ENCODE measurements at regions not wholly inside any gene's neighbourhood (a gene's known extent, or its start where the extent isn't known, plus 50 kb on each side); places are given as distances from the start of the nearest gene placed in this dataset.

GRCh38 chr17:33352526-33352925 lies 59.4 kb upstream of the ASIC2 start:
- no peak for TF ChIP-seq CTCF (conservative IDR thresholded peaks at IDR 0.05)
- Mint-ChIP-seq H3K9me3 (no peaks in the 10 kb centered on the region), H3K4me3 (no peak overlapping the region), H3K27ac (no peak overlapping the region), H3K27me3 (peaks cover 44% of the 10 kb centered on the region), H3K36me3 (no peaks in the 10 kb centered on the region), H3K4me1 (ENCODE audit: unreplicated experiment) (no peaks in the 10 kb centered on the region)
- DNase-seq (ENCODE audit: extremely low spot score, unreplicated experiment): no peak

- no peak overlapping the region for H3K4me3 Mint-ChIP-seq
- H3K27ac Mint-ChIP-seq: no peak overlapping the region
- no peaks in the 10 kb centered on the region for H3K9me3 Mint-ChIP-seq
- no peaks in the 10 kb centered on the region for H3K36me3 Mint-ChIP-seq
- DNase-seq (ENCODE audit: extremely low spot score, unreplicated experiment): no peak
- H3K4me1 Mint-ChIP-seq (ENCODE audit: unreplicated experiment): no peaks in the 10 kb centered on the region
- peaks cover 65% of the 10 kb centered on the region for H3K27me3 Mint-ChIP-seq
- TF ChIP-seq CTCF (conservative IDR thresholded peaks at IDR 0.05): no peak
Measured at GRCh38 chr17:33356266-33356665, 63.2 kb upstream of the ASIC2 start.

- no peaks in the 10 kb centered on the region for H3K9me3 Mint-ChIP-seq
- peaks cover 58% of the 10 kb centered on the region for H3K27me3 Mint-ChIP-seq
- TF ChIP-seq CTCF (conservative IDR thresholded peaks at IDR 0.05): no peak
- H3K36me3 Mint-ChIP-seq: no peaks in the 10 kb centered on the region
- no peak overlapping the region for H3K27ac Mint-ChIP-seq
- peaks cover 5% of the 10 kb centered on the region for H3K4me1 Mint-ChIP-seq (ENCODE audit: unreplicated experiment)
- no peak for DNase-seq (ENCODE audit: extremely low spot score, unreplicated experiment)
- no peak overlapping the region for H3K4me3 Mint-ChIP-seq
Measured at GRCh38 chr17:33363475-33363874, 70.4 kb upstream of the ASIC2 start.

GRCh38 chr17:33366960-33367359 lies 73.9 kb upstream of the ASIC2 start:
- H3K4me3 Mint-ChIP-seq: no peak overlapping the region
- H3K4me1 Mint-ChIP-seq (ENCODE audit: unreplicated experiment): peaks cover 10% of the 10 kb centered on the region
- TF ChIP-seq CTCF (conservative IDR thresholded peaks at IDR 0.05): no peak
- DNase-seq (ENCODE audit: extremely low spot score, unreplicated experiment): no peak
- no peaks in the 10 kb centered on the region for H3K9me3 Mint-ChIP-seq
- no peaks in the 10 kb centered on the region for H3K36me3 Mint-ChIP-seq
- H3K27me3 Mint-ChIP-seq: peaks cover 42% of the 10 kb centered on the region
- no peak overlapping the region for H3K27ac Mint-ChIP-seq

GRCh38 chr17:33369149-33369548 lies 76.1 kb upstream of the ASIC2 start:
- H3K27me3 Mint-ChIP-seq: peaks cover 26% of the 10 kb centered on the region
- no peak overlapping the region for H3K4me3 Mint-ChIP-seq
- no peak for TF ChIP-seq CTCF (conservative IDR thresholded peaks at IDR 0.05)
- H3K36me3 Mint-ChIP-seq: no peaks in the 10 kb centered on the region
- H3K9me3 Mint-ChIP-seq: no peaks in the 10 kb centered on the region
- peaks cover 10% of the 10 kb centered on the region for H3K4me1 Mint-ChIP-seq (ENCODE audit: unreplicated experiment)
- peak overlapping the region; percentile 61 for H3K27ac Mint-ChIP-seq
- no peak for DNase-seq (ENCODE audit: extremely low spot score, unreplicated experiment)

- Mint-ChIP-seq H3K36me3 (no peaks in the 10 kb centered on the region), H3K9me3 (no peaks in the 10 kb centered on the region), H3K27me3 (peaks cover 19% of the 10 kb centered on the region), H3K4me3 (no peak overlapping the region), H3K27ac (no peak overlapping the region), H3K4me1 (ENCODE audit: unreplicated experiment) (peaks cover 10% of the 10 kb centered on the region)
- TF ChIP-seq CTCF (conservative IDR thresholded peaks at IDR 0.05): no peak
- no peak for DNase-seq (ENCODE audit: extremely low spot score, unreplicated experiment)
Measured at GRCh38 chr17:33369876-33370275, 76.8 kb upstream of the ASIC2 start.
